HepG2 (cell line): ENCODE measurements at regions not wholly inside any gene's neighbourhood (a gene's known extent, or its start where the extent isn't known, plus 50 kb on each side); places are given as distances from the start of the nearest gene placed in this dataset.

Experiments
- ATAC-seq: fragments of 200-7000 bp; cut with Tn5 transposase; 3 replicates; pipeline ENCODE4 v1.9.1; 2020; ENCODE audit warnings: mild to moderate bottlenecking, moderate library complexity
- BruUV-seq: library from RNA; stranded (reverse); fragments of 400-500 nt; replicated peaks from 2 replicates; lab custom pipeline; 2021; lab: Mats Ljungman, UMichigan
- CTCF ChIA-PET: fragments of 300-600 bp; formaldehyde crosslinking; extraction: SDS; loops from one replicate; lab custom pipeline; 2021; ENCODE audit warnings: low total read pairs, inconsistent platforms, low intra/inter-chr PET ratio; lab: Yijun Ruan, JAX
- POLR2A ChIA-PET: fragments of 350-600 bp; sonication (Branson Sonifier 250); formaldehyde crosslinking; loops from one replicate; lab custom pipeline; 2020; ENCODE audit warnings: antibody characterized with exemption, inconsistent platforms; lab: Yijun Ruan, JAX
- DNase-seq: peaks from one replicate; pipeline ENCODE4 v3.0.0-alpha.2; 2015; ENCODE audit warnings: low spot score
- FAIRE-seq: peaks from 3 replicates; lab custom pipeline; 2011; peaks lifted over from hg19 to GRCh38; lab: Jason Lieb, UNC
- H2AFZ ChIP-seq: one replicate; pipeline ENCODE4 v1.6.1; 2011; ENCODE audit warnings: low read length, inconsistent platforms
- H3K27ac ChIP-seq: fragments of 300-600 bp; 3 replicates; pipeline ENCODE4 v1.8.0; 2011; ENCODE audit warnings: mixed run types, mild to moderate bottlenecking, mixed read lengths, low read length, inconsistent platforms; ENCODE audit not compliant: insufficient read depth; ENCODE audit errors: extremely low read length
- H3K27me3 ChIP-seq, 2 experiments: fragments of 200-600 bp in 1 of 2; 2 replicates in 1 of 2; 3 replicates in 1 of 2; pipeline versions ENCODE4 v1.6.0 to v1.8.0; 2011; ENCODE audit warnings: low read length in 2 of 2, mild to moderate bottlenecking in 2 of 2, moderate library complexity in 2 of 2, inconsistent platforms in 1 of 2; ENCODE audit not compliant: insufficient read depth in 2 of 2, control insufficient read depth in 1 of 2
- H3K36me3 ChIP-seq, 2 experiments: fragments of 200-600 bp in 1 of 2; replicated peaks in 1 of 2; 2 replicates in 1 of 2; 3 replicates in 1 of 2; pipeline versions ENCODE4 v1.5.1 to v1.8.0; 2011; ENCODE audit warnings: low read length in 2 of 2, inconsistent platforms in 1 of 2; ENCODE audit not compliant: insufficient read depth in 2 of 2, control insufficient read depth in 1 of 2
- H3K4me1 ChIP-seq: 2 replicates; pipeline ENCODE4 v1.5.1; 2012; ENCODE audit warnings: low read length, inconsistent platforms; ENCODE audit not compliant: insufficient read depth
- H3K4me2 ChIP-seq: 2 replicates; pipeline ENCODE4 v1.6.0; 2011; ENCODE audit warnings: low read depth, low read length, inconsistent platforms
- H3K4me3 ChIP-seq, 3 experiments: fragments of 200-600 bp in 1 of 3; sonication (generic), shearing (Covaris generic) in 1 of 3; replicated peaks in 1 of 3; 2 replicates each; pipeline ENCODE4 v1.5.1; 2011 to 2016; ENCODE audit warnings: low read length in 3 of 3, inconsistent platforms in 2 of 3, low read depth in 2 of 3, mild to moderate bottlenecking in 2 of 3, control low read depth in 1 of 3, mixed read lengths in 1 of 3; ENCODE audit not compliant: insufficient read depth in 1 of 3
- H3K79me2 ChIP-seq: one replicate; pipeline ENCODE4 v1.6.1; 2011; ENCODE audit warnings: low read length, inconsistent platforms; ENCODE audit not compliant: insufficient read depth
- H3K9ac ChIP-seq: 2 replicates; pipeline ENCODE4 v1.6.0; 2011; ENCODE audit warnings: mild to moderate bottlenecking, low read depth, low read length, inconsistent platforms; ENCODE audit not compliant: insufficient read depth
- H3K9me3 ChIP-seq: 2 replicates; pipeline ENCODE4 v1.5.1; 2012; ENCODE audit warnings: mild to moderate bottlenecking, low read length
- H4K20me1 ChIP-seq: 2 replicates; pipeline ENCODE4 v1.6.0; 2011; ENCODE audit warnings: inconsistent platforms, mild to moderate bottlenecking, low read length, moderate library complexity; ENCODE audit not compliant: insufficient read depth
- ETV6 ChIP-seq: sonication (generic); formaldehyde crosslinking; conservative IDR thresholded peaks from 2 replicates; pipeline ENCODE4 v1.4.0; 2020; ENCODE audit warnings: missing genetic modification reagents
- GFI1 ChIP-seq: sonication (generic); formaldehyde crosslinking; IDR thresholded peaks from 2 replicates; pipeline ENCODE4 v1.5.0; 2020; ENCODE audit warnings: missing genetic modification reagents, mild to moderate bottlenecking, borderline replicate concordance
- STAT5B ChIP-seq: sonication (generic); formaldehyde crosslinking; IDR thresholded peaks from 2 replicates; pipeline ENCODE4 v1.4.0; 2020; ENCODE audit warnings: missing genetic modification reagents
- TEAD2 ChIP-seq: sonication (generic); formaldehyde crosslinking; IDR thresholded peaks from 2 replicates; pipeline ENCODE4 v1.9.0; 2021; ENCODE audit warnings: missing genetic modification reagents
- ZMYM2 ChIP-seq: sonication (generic); formaldehyde crosslinking; IDR thresholded peaks from 2 replicates; pipeline ENCODE4 v1.8.0; 2022; ENCODE audit warnings: mild to moderate bottlenecking, missing genetic modification reagents
- WGBS: methylation state at CpG from one replicate; pipeline ENCODE4 v1.1.6; 2017; ENCODE audit warnings: low lambda C conversion rate; 5-methylcytosine and 5-hydroxymethylcytosine counted together
- in situ Hi-C: cut with HindIII; loops from 2 replicates; pipeline ENCODE4 v1.10.0; 2017; ENCODE audit warnings: low pct_unique_long_range_greater_than_20kb; ENCODE audit not compliant: extremely low pct_ligation_motif_present
- intact Hi-C: fragments of 100-400 bp; cut with micrococcal nuclease; formaldehyde crosslinking; loops from one replicate; pipeline ENCODE4 v1.10.0; 2022; ENCODE audit not compliant: unreplicated experiment
- TF ChIP-seq, protein P1 (sequence below): sonication (generic); formaldehyde crosslinking; IDR thresholded peaks from 2 replicates; pipeline ENCODE4 v1.5.0; 2020; ENCODE audit warnings: mild to moderate bottlenecking, missing genetic modification reagents, moderate library complexity
- TF ChIP-seq, protein P2 (sequence below): sonication (generic); formaldehyde crosslinking; IDR thresholded peaks from 2 replicates; pipeline ENCODE4 v1.4.0; 2020; ENCODE audit warnings: mild to moderate bottlenecking, missing genetic modification reagents

DNA sequence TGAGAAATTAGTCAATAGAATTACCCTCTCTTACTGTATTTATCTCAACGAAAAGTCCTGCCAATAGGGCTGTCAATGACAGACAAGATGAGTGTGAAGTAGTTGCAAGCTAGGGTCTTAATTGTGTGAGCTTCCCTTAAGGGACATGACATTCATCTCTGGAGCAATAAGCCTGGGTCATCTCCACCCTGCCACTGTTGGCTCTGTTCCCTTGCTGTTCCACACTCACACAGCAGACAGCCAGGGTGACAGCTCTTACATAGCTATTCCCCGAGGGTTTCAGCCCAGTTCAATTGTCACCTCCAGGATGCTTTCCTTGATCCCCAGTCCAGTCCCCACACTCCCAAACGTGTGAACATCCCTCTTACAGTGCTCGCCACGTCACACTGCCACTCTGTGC lies 215.0 kb downstream of the NXPE2 start:
- Histone ChIP-seq H3K4me2 (no peak overlapping the region), H3K4me3 (no peak overlapping the region), H3K27ac (no peak overlapping the region), H3K9me3 (no peaks in the 10 kb centered on the region), H3K79me2 (no peaks in the 10 kb centered on the region), H4K20me1 (no peaks in the 10 kb centered on the region), H3K36me3 (no peaks in the 10 kb centered on the region), H3K4me1 (peaks cover 13% of the 10 kb centered on the region), H3K27me3 (peaks cover 1 to 13% of the 10 kb centered on the region in 2 experiments; a peak in 1 of 5 replicates), H3K9ac (no peak overlapping the region), H2AFZ (no peak overlapping the region)
- DNase-seq (no peak), FAIRE-seq (no peak), ATAC-seq (no peak)
- intact Hi-C loops: no loop called here
- CTCF ChIA-PET: no interaction called here
- in situ Hi-C loops: no loop called here
- TF ChIP-seq ETV6: no peak
- TF ChIP-seq STAT5B (CRISPR knock-in tag): no peak
- TF ChIP-seq GFI1: no peak
- TF ChIP-seq TEAD2 (CRISPR knock-in tag): no peak
- TF ChIP-seq, protein P1, sequence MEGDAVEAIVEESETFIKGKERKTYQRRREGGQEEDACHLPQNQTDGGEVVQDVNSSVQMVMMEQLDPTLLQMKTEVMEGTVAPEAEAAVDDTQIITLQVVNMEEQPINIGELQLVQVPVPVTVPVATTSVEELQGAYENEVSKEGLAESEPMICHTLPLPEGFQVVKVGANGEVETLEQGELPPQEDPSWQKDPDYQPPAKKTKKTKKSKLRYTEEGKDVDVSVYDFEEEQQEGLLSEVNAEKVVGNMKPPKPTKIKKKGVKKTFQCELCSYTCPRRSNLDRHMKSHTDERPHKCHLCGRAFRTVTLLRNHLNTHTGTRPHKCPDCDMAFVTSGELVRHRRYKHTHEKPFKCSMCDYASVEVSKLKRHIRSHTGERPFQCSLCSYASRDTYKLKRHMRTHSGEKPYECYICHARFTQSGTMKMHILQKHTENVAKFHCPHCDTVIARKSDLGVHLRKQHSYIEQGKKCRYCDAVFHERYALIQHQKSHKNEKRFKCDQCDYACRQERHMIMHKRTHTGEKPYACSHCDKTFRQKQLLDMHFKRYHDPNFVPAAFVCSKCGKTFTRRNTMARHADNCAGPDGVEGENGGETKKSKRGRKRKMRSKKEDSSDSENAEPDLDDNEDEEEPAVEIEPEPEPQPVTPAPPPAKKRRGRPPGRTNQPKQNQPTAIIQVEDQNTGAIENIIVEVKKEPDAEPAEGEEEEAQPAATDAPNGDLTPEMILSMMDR (CRISPR knock-in tag): no peak
- TF ChIP-seq, protein P2, sequence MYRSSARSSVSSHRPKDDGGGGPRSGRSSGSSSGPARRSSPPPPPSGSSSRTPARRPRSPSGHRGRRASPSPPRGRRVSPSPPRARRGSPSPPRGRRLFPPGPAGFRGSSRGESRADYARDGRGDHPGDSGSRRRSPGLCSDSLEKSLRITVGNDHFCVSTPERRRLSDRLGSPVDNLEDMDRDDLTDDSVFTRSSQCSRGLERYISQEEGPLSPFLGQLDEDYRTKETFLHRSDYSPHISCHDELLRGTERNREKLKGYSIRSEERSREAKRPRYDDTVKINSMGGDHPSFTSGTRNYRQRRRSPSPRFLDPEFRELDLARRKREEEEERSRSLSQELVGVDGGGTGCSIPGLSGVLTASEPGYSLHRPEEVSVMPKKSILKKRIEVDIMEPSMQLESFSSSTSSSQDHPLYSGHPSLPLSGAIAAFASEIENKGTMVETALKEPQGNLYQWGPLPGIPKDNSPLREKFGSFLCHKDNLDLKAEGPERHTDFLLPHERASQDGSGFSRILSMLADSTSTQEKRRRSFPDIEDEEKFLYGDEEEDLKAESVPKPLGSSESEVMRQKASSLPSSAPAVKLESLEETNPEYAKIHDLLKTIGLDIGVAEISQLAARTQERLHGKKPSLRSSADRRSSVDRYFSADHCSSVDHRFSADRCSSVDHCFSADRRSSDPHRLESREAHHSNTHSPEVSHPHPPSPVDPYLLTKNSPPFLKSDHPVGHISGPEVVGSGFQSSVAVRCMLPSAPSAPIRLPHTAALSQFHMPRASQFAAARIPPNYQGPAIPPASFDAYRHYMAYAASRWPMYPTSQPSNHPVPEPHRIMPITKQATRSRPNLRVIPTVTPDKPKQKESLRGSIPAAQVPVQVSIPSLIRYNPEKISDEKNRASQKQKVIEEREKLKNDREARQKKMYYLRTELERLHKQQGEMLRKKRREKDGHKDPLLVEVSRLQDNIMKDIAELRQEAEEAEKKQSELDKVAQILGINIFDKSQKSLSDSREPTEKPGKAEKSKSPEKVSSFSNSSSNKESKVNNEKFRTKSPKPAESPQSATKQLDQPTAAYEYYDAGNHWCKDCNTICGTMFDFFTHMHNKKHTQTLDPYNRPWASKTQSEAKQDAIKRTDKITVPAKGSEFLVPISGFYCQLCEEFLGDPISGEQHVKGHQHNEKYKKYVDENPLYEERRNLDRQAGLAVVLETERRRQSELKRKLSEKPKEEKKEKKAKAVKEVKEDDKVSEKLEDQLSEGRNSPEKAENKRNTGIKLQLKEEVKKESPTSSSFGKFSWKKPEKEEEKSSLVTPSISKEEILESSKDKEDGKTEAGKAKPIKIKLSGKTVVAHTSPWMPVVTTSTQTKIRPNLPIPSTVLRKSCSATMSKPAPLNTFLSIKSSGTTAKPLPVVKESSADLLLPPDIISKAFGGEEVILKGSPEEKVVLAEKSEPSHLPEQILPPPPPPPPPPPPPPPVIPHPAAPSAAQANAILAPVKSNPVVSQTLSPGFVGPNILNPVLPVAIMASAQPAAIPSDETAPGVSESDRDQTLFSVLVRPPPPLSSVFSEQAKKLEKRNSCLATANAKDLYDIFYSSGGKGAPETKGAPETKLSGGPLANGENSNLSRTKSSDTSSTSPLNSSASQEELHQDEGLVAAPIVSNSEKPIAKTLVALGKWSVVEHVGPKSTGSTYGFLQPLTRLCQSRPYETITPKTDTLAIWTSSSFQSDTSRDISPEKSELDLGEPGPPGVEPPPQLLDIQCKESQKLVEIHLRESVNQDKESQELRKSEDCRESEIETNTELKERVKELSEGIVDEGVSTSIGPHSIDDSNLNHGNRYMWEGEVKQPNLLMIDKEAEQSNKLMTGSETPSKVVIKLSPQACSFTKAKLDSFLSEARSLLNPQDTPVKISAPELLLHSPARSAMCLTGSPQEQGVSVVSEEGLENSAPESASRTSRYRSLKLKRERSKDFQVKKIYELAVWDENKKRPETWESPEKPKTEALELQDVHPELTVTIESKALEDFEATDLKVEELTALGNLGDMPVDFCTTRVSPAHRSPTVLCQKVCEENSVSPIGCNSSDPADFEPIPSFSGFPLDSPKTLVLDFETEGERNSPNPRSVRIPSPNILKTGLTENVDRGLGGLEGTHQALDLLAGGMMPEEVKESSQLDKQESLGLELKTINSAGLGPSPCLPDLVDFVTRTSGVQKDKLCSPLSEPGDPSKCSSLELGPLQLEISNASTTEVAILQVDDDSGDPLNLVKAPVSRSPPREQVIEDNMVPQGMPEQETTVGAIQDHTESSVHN: no peak
- no peak for TF ChIP-seq ZMYM2 (CRISPR knock-in tag)
- WGBS: 5% methylated on average over 3 of the region's 5 CpGs
- POLR2A ChIA-PET: no interaction called here
- BruUV-seq: no TSS peak
